COLO829 (cell line): ENCODE measurements at regions not wholly inside any gene's neighbourhood (a gene's known extent, or its start where the extent isn't known, plus 50 kb on each side); places are given as distances from the start of the nearest gene placed in this dataset.
"Not testable (repeated sequence)": the region's sequence is repeated elsewhere in the genome, so short reads cannot be mapped to it uniquely, and the experiment has no call there.

Source experiments
- DNase-seq: peaks from one replicate; pipeline ENCODE4 v3.0.0; 2012; ENCODE audit warnings: low spot score

DNA sequence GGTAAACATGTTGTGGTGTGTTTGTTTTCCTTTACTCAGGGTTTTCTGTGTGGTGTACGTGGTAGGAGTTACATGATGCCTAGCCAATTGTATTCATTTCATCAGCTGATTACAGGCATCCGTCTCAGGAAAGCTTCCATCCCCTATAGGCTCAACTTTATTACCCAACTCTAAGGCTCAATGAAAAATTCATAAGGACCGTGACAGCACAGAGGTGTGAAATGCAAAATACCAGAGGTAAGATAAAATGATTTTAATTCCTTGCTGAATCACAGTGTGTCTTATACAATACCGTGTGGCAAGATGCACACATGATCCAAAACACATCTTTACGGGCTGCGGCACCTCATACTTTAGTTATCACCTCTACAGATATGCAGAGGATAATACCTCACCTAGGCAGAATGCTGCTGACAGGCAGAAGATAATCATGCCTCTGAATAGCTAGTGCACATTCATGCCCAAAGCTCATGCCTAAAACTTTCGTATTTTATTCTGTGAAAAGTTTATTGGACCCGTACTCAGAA is 87.2 kb upstream of the DIO2 start:
- no peak for DNase-seq

DNA sequence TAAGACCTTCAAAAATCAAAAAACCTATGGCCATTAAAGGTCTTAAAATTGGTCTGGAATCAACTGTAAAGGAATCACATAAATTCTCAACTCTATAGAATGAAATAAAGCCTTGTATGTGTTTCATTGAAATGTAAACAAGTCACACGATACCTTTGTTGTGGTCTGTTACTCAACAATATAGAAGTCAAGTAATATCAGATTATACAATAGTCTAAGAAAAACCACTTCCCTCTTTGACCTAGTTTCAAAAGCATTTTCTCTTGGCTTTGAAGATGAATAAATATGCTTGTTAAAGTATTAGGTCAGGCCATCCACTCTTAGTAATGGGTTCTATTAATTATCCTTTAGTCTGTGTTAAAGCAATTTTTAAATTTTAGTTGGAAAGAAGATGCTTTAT is 79.8 kb upstream of the DIO2 start:
- DNase-seq, result no peak

GRCh38 chr14:80286744-80287143 is 75.4 kb upstream of the DIO2 start:
- not testable (repeated sequence) for DNase-seq

- DNase-seq, result no peak
These were observed 67.2 kb upstream of the DIO2 start for GRCh38 chr14:80278293-80279023.

- DNase-seq, result peak; percentile 44
These were observed 64.0 kb upstream of the DIO2 start for GRCh38 chr14:80275208-80275850.

GRCh38 chr14:80274310-80274709 is 63.0 kb upstream of the DIO2 start:
- not testable (repeated sequence) for DNase-seq

- no peak for DNase-seq
These were observed 60.1 kb upstream of the DIO2 start for GRCh38 chr14:80271389-80271788.

DNA sequence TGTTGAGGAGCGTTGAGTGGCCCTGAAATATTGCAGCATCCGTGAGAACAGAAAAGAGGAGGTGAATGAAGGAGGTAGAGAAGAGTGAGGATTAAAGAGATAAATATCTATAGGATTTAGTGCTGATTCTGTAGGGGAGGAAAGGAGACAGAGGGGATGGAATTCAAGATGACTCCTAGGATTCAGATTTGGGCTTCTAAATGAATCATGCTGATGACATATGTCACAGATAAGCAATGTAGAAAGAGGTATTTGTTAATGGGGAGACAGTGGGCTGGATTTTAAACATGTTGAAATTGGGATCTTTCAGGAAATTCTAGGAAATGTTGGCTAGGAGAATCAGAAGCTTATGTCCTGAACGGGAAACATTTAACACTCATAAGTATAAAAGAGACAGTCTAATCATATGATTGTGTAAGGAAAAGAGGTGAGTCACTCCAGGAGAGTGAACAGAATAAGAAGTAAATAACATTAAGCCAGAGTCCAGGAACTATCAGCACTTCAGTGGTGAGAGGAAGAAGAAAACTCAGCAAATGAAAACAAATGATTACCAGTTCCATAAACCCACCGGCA is 58.1 kb upstream of the DIO2 start:
- DNase-seq, result no peak

DNA sequence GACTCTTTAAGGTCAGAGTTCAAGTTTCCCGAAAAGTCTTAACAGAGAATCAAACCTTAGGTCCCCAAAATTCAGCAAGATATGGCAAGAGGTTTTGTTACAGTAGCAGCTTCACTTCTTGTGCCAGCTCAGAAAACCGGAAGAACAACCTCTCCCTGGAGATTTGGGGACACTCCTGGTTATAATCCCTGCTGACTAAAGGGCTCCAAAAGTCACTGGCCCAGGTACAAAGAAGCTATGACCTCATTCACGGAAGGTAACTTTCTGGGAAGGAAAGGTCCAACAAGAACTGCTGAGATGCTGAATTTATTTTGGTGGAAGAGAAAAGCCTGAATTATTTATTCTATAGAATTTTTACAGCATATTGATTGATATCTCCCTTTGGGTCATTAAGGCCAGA is 55.6 kb upstream of the DIO2 start:
- DNase-seq, result no peak

DNA sequence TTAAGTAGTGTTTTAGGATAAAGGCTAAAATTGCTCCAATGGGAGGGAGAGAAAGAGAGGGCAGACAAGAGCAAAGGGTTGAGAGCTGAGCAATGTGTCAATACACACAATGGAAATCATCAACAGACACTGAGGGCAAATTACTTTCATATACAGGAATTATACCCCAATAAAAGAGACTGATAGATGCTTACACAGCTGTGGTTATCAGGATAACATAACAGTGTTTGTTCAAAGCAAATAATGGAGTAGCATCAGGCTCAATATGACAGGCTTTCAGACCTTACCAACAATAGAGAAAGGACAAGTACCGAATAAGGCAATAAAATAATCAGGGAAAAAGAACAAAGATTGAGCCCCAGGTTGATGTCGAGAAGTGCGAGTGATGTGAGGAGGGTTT is 53.4 kb upstream of the DIO2 start:
- no peak for DNase-seq
